HFF-Myc (cell line): ENCODE measurements at regions not wholly inside any gene's neighbourhood (a gene's known extent, or its start where the extent isn't known, plus 50 kb on each side); places are given as distances from the start of the nearest gene placed in this dataset.
"Not testable (repeated sequence)": the region's sequence is repeated elsewhere in the genome, so short reads cannot be mapped to it uniquely, and the experiment has no call there.

Experiments
- DNase-seq: peaks from one replicate; pipeline ENCODE4 v3.0.0-alpha.2; 2011; ENCODE audit warnings: low read depth; ENCODE audit errors: extremely low read depth
- H3K4me3 ChIP-seq: replicated peaks from 2 replicates; pipeline ENCODE4 v1.5.1; 2011; ENCODE audit warnings: low read depth, mild to moderate bottlenecking, control low read depth, low read length
- CTCF ChIP-seq: IDR thresholded peaks from 2 replicates; pipeline ENCODE4 v1.5.1; 2012; ENCODE audit warnings: mild to moderate bottlenecking, low read depth, low read length, control low read depth; ENCODE audit errors: missing control alignments

GRCh38 chr15:59764775-59765174 lies 75.7 kb upstream of the BNIP2 start:
- DNase-seq: no peak
- no peak overlapping the region for H3K4me3 ChIP-seq
- peak; percentile 2 for TF ChIP-seq CTCF

- no peak overlapping the region for H3K4me3 ChIP-seq
- no peak for DNase-seq
- no peak for TF ChIP-seq CTCF
These were observed 73.4 kb upstream of the BNIP2 start for GRCh38 chr15:59762558-59762957.

DNA sequence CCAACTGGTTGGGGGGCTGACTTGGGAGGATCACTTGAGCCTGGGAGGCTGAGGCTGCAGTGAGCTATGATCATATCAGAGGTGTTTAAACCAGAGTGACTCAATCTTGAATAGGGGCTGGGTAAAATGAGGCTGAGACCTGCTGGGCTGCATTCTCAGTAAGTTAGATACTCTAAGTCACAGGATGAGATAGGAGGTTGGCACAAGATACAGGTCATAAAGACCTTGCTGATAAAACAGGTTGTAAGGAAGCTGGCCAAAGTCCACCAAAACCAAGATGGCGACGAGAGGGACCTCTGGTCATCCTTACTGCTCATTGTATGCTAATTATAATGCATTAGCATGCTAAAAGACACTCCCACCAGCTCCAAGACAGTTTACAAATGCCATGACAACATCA lies 71.1 kb upstream of the BNIP2 start:
- not testable (repeated sequence) for DNase-seq, H3K4me3 ChIP-seq

DNA sequence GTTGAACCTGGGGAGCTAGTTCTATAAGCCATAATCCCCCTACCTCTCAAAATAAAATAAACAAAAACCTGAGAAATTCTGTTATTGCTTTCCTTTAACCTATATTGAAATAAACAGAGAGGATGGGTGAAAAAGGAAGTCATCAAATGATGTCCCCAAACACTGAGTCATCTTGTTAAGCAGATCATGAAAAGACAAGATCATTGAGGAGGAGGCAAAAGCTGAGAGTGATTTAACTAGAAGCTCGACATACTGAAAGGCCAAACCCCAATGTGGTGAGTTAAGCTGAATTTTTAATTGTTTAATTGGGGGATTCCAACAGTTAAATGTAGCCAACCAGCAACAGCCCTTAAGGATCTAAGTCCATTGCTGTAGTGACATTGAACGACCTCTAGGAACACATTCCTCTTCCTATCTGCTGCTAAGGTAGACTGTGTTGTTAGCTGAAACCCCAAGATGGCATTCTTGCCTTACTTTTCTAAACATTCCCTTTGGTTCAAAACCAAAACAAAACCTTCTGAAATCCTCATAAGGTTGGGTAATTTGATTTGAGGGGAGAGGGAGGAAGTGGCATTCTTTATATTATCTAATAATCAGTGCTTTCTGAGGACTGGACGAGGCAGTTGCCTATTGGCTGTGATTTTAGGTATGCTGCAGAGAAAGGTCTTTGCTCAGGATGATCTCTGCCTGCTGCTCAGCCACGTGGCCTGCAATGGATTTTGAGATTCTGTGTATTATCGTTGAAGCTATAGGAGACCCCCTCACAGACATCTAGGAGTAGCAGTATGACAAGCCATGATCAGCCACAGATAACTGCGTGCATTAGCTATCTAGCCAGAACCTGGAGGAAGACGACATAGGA lies 62.7 kb upstream of the BNIP2 start:
- TF ChIP-seq CTCF: no peak
- no peak overlapping the region for H3K4me3 ChIP-seq
- DNase-seq: no peak

DNA sequence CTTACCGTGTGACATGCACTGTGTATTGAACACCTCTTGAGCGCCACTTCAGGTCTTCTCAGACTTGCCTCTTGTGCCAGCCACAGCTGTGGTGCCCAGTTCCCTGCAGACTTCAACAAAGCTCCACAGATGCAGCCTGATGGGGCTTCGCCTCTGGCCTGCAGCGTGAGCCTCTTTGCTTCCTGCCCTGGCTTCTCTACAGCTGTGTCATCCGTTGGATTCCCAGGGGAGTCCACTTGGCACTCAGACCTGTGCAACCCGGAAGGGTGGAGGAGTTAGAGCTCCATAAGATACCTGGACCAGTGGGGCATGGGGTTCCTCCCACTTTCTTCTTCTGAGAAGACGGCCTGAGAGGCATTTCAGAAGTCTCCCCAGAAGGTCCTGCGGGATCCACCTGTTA lies 57.7 kb upstream of the BNIP2 start:
- no peak for DNase-seq
- no peak for TF ChIP-seq CTCF
- H3K4me3 ChIP-seq: no peak overlapping the region

DNA sequence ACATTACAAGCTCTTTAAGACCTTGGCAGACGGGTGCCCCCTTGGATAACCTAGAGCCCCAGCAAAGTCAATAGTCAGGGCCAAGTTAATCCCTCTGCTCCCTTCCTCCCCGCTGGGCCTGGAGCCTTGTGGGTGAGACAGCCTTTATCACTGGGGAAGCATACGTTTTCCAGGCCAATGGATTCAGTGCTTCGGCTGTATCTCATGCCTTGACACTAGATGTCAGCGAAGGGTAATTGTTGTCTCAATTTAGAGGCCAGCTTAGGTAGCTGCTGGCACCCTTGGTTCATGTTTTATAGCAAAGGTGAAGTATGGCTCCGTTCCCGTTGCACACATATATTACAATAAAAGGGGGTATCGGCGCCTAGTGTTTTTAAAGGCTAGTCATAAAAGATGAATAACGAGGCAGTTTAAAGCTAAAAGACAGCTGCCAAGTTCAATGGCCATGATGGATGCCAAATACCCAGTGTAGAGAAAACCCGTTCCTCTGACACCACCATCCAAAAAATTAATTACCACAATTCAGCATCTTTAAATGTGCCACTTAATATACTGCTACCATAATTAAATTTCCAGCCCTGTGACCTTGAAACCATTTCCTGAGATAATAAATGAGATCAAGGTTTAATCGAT lies 52.3 kb upstream of the BNIP2 start:
- no peak for DNase-seq
- peak; percentile 31 for TF ChIP-seq CTCF
- H3K4me3 ChIP-seq: no peak overlapping the region

- no peak overlapping the region for H3K4me3 ChIP-seq
- TF ChIP-seq CTCF: no peak
- DNase-seq: no peak
These were observed 50.6 kb upstream of the BNIP2 start for GRCh38 chr15:59739557-59740186.
